Liver (tissue), 7 donors: ENCODE measurements at regions not wholly inside any gene's neighbourhood (a gene's known extent, or its start where the extent isn't known, plus 50 kb on each side); places are given as distances from the start of the nearest gene placed in this dataset.

Experiments
- DNase-seq: peaks from one replicate; pipeline ENCODE4 v3.0.0-alpha.2; 2017; ENCODE audit warnings: low spot score
- H3K27ac ChIP-seq, 2 donors: one replicate each; pipeline ENCODE4 v1.7.0; 2013; ENCODE audit warnings: inconsistent platforms in 2 of 2, low read length in 2 of 2, control low read depth in 1 of 2, low read depth in 1 of 2, mild to moderate bottlenecking in 1 of 2
- H3K27me3 ChIP-seq, 4 donors: one replicate each; pipeline versions ENCODE4 v1.6.1 to v1.7.0; 2013; ENCODE audit warnings: low read length in 3 of 4, inconsistent platforms in 1 of 4, mild to moderate bottlenecking in 1 of 4, moderate library complexity in 1 of 4; ENCODE audit not compliant: control insufficient read depth in 4 of 4, insufficient read depth in 4 of 4
- H3K36me3 ChIP-seq, 4 donors: one replicate each; pipeline versions ENCODE4 v1.6.1 to v1.7.0; 2013; ENCODE audit warnings: low read length in 3 of 4, mild to moderate bottlenecking in 3 of 4, low read depth in 1 of 4, moderate library complexity in 1 of 4; ENCODE audit not compliant: control insufficient read depth in 4 of 4, insufficient read depth in 3 of 4
- H3K4me1 ChIP-seq, 4 donors: one replicate each; pipeline versions ENCODE4 v1.6.1 to v1.7.0; 2013; ENCODE audit warnings: low read length in 3 of 4, mild to moderate bottlenecking in 3 of 4, moderate library complexity in 1 of 4; ENCODE audit not compliant: control insufficient read depth in 4 of 4, insufficient read depth in 4 of 4
- H3K4me3 ChIP-seq, 3 donors: one replicate each; pipeline versions ENCODE4 v1.6.1 to v1.7.0; 2013; ENCODE audit warnings: low read length in 3 of 3, control low read depth in 1 of 3, low read depth in 1 of 3, mild to moderate bottlenecking in 1 of 3
- H3K9ac ChIP-seq, 2 donors: one replicate each; pipeline ENCODE4 v1.7.0; 2013; ENCODE audit warnings: low read length in 2 of 2, mild to moderate bottlenecking in 2 of 2, moderate library complexity in 2 of 2, control low read depth in 1 of 2, low read depth in 1 of 2
- H3K9me3 ChIP-seq, 4 donors: one replicate each; pipeline versions ENCODE4 v1.6.1 to v1.7.0; 2013; ENCODE audit warnings: low read length in 3 of 4; ENCODE audit not compliant: control insufficient read depth in 4 of 4
- EGR1 ChIP-seq, 2 donors: IDR thresholded peaks; 2 replicates each; pipeline ENCODE4 v1.6.1; 2016 to 2018; ENCODE audit warnings: antibody characterized with exemption in 2 of 2, low read depth in 2 of 2
- FOXA1 ChIP-seq: IDR thresholded peaks from 2 replicates; pipeline ENCODE4 v1.6.1; 2016; ENCODE audit warnings: antibody characterized with exemption
- FOXA2 ChIP-seq: IDR thresholded peaks from 2 replicates; pipeline ENCODE4 v1.6.1; 2016; ENCODE audit warnings: antibody characterized with exemption
- GABPA ChIP-seq, 2 donors: IDR thresholded peaks in 1 of 2; conservative IDR thresholded peaks in 1 of 2; 2 replicates each; pipeline ENCODE4 v1.6.1; 2016; ENCODE audit warnings: antibody characterized with exemption in 2 of 2, mild to moderate bottlenecking in 1 of 2, moderate library complexity in 1 of 2
- HNF4A ChIP-seq, 2 donors: conservative IDR thresholded peaks; 2 replicates each; pipeline ENCODE4 v1.6.1; 2016; ENCODE audit warnings: antibody characterized with exemption in 2 of 2, mild to moderate bottlenecking in 2 of 2
- HNF4G ChIP-seq: IDR thresholded peaks from 2 replicates; pipeline ENCODE4 v1.6.1; 2016; ENCODE audit warnings: antibody characterized with exemption
- JUND ChIP-seq, 2 donors: IDR thresholded peaks; 2 replicates each; pipeline ENCODE4 v1.6.1; 2016; ENCODE audit warnings: antibody characterized with exemption in 2 of 2
- RAD21 ChIP-seq, 2 donors: IDR thresholded peaks; 2 replicates each; pipeline ENCODE4 v1.6.1; 2016; ENCODE audit warnings: antibody characterized with exemption in 2 of 2, mild to moderate bottlenecking in 2 of 2
- RXRA ChIP-seq, 2 donors: IDR thresholded peaks; 2 replicates each; pipeline ENCODE4 v1.6.1; 2017 to 2018; ENCODE audit warnings: antibody characterized with exemption in 2 of 2, mild to moderate bottlenecking in 1 of 2
- SP1 ChIP-seq: IDR thresholded peaks from 2 replicates; pipeline ENCODE4 v1.6.1; 2018; ENCODE audit warnings: antibody characterized with exemption, mild to moderate bottlenecking
- TAF1 ChIP-seq: conservative IDR thresholded peaks from 2 replicates; pipeline ENCODE4 v1.6.1; 2016; ENCODE audit warnings: antibody characterized with exemption, mild to moderate bottlenecking
- YY1 ChIP-seq: IDR thresholded peaks from 2 replicates; pipeline ENCODE4 v1.6.1; 2016; ENCODE audit warnings: antibody characterized with exemption, mild to moderate bottlenecking
- ZBTB33 ChIP-seq: IDR thresholded peaks from 2 replicates; pipeline ENCODE4 v1.6.1; 2016; ENCODE audit warnings: antibody characterized with exemption
- WGBS: extraction: QIAGEN DNeasy Blood & Tissue Kit; methylation state at CpG from one replicate; pipeline ENCODE4 v1.1.7; 2013; 5-methylcytosine and 5-hydroxymethylcytosine counted together
- TF ChIP-seq, protein P1 (sequence below): IDR thresholded peaks from 2 replicates; pipeline ENCODE4 v1.6.1; 2016; ENCODE audit warnings: antibody characterized with exemption
- donor health status: healthy.
- donor health status: healthy.
- donor health status: healthy.
- donor health status: healthy.

- Histone ChIP-seq H3K27me3 (no peaks in the 10 kb centered on the region), H3K36me3 (no peaks in the 10 kb centered on the region), H3K4me3 (no peak overlapping the region), H3K4me1 (peaks cover 0 to 3% (median 0%) of the 10 kb centered on the region in 4 donors), H3K9ac (no peak overlapping the region), H3K9me3 (peaks cover 0 to 6% (median 0%) of the 10 kb centered on the region in 4 donors), H3K27ac (no peak overlapping the region)
- no peak for DNase-seq
- TF ChIP-seq JUND (IDR thresholded peaks at IDR 0.05) (no peak), GABPA (IDR thresholded peaks at IDR 0.05 in 1 of 2, conservative IDR thresholded peaks at IDR 0.05 in 1 of 2) (no peak), FOXA1 (no peak), FOXA2 (no peak), RAD21 (IDR thresholded peaks at IDR 0.05) (no peak), YY1 (no peak), RXRA (IDR thresholded peaks at IDR 0.05) (no peak)
- TF ChIP-seq, protein P1, sequence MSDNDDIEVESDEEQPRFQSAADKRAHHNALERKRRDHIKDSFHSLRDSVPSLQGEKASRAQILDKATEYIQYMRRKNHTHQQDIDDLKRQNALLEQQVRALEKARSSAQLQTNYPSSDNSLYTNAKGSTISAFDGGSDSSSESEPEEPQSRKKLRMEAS: no peak
- 66% methylated on average over 7 of the region's 7 CpGs for WGBS
Observed at GRCh38 chr7:56290548-56290947, 174.3 kb upstream of the NUPR2 start.

- H3K4me1 ChIP-seq: peaks cover 0 to 3% (median 0%) of the 10 kb centered on the region in 4 donors
- H3K27me3 ChIP-seq: no peaks in the 10 kb centered on the region
- no peak overlapping the region for H3K9ac ChIP-seq
- H3K36me3 ChIP-seq: no peaks in the 10 kb centered on the region
- H3K9me3 ChIP-seq: peaks cover 0 to 3% (median 0%) of the 10 kb centered on the region in 4 donors
- 8% methylated on average over 57 of the region's 57 CpGs for WGBS
- TF ChIP-seq RXRA (IDR thresholded peaks at IDR 0.05): no peak
- no peak for TF ChIP-seq GABPA (IDR thresholded peaks at IDR 0.05 in 1 of 2, conservative IDR thresholded peaks at IDR 0.05 in 1 of 2)
- H3K27ac ChIP-seq: no peak overlapping the region
- peak overlapping the region in 2 of 3 donors; percentile 31 to 34 for H3K4me3 ChIP-seq
- no peak for DNase-seq
Observed at GRCh38 chr7:56287429-56288138, 171.4 kb upstream of the NUPR2 start.

GRCh38 chr7:56256108-56256507 is 139.9 kb upstream of the NUPR2 start:
- TF ChIP-seq SP1 (no peak), FOXA2 (no peak)
- TF ChIP-seq, protein P1: no peak
- WGBS: 73% methylated on average over 7 of the region's 7 CpGs
- Histone ChIP-seq H3K36me3 (no peaks in the 10 kb centered on the region), H3K9ac (no peak overlapping the region), H3K27me3 (no peaks in the 10 kb centered on the region), H3K27ac (no peak overlapping the region), H3K4me3 (no peak overlapping the region), H3K4me1 (no peaks in the 10 kb centered on the region), H3K9me3 (peaks cover 0 to 11% (median 3%) of the 10 kb centered on the region in 4 donors)
- DNase-seq: no peak

DNA sequence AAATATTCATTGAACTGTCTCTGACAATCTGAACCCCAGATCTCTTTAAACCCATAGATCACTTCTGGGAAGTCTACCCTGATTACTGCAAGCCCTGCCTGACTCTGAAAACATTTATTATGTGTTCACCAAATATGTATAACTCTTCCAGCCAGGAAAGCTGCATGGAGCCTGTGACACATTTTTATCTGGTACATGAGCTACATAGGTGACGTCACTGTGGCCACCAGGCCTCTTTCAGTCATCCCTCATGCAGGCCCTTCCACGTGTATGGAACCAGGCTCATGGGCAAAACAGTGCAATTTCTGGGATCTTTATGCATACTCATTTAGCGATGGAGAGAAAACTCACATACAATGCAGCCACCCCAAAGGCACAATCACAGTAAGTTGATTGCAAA is 133.9 kb upstream of the NUPR2 start:
- H3K27me3 ChIP-seq: no peaks in the 10 kb centered on the region
- no peak for TF ChIP-seq FOXA1
- no peak for TF ChIP-seq GABPA (IDR thresholded peaks at IDR 0.05 in 1 of 2, conservative IDR thresholded peaks at IDR 0.05 in 1 of 2)
- no peak for TF ChIP-seq ZBTB33
- TF ChIP-seq HNF4A (conservative IDR thresholded peaks at IDR 0.05): no peak
- no peak for TF ChIP-seq TAF1
- no peak for TF ChIP-seq EGR1 (IDR thresholded peaks at IDR 0.05; ENCODE audit: low read depth in 2 of 2)
- no peak for TF ChIP-seq HNF4G
- 57% methylated on average over 3 of the region's 3 CpGs for whole genome bisulfite sequencing
- H3K27ac ChIP-seq: no peak overlapping the region
- no peak for DNase-seq
- H3K36me3 ChIP-seq: no peaks in the 10 kb centered on the region
- H3K4me1 ChIP-seq: no peaks in the 10 kb centered on the region
- H3K9ac ChIP-seq: no peak overlapping the region
- H3K9me3 ChIP-seq: peaks cover 0 to 1% (median 0%) of the 10 kb centered on the region in 4 donors
- H3K4me3 ChIP-seq: no peak overlapping the region
